ENCODE measurements at regions not wholly inside any gene's neighbourhood (a gene's known extent, or its start where the extent isn't known, plus 50 kb on each side); places are given as distances from the start of the nearest gene placed in this dataset.

GRCh38 chr2:443216-443615 lies 155.3 kb upstream of the ALKAL2 start:
- TF ChIP-seq CTCF (conservative IDR thresholded peaks at IDR 0.05) (no peak), EZH2 (IDR thresholded peaks at IDR 0.05; ENCODE audit: low read depth) (no peak)
